ENCODE measurements at regions not wholly inside any gene's neighbourhood (a gene's known extent, or its start where the extent isn't known, plus 50 kb on each side); places are given as distances from the start of the nearest gene placed in this dataset.

DNA sequence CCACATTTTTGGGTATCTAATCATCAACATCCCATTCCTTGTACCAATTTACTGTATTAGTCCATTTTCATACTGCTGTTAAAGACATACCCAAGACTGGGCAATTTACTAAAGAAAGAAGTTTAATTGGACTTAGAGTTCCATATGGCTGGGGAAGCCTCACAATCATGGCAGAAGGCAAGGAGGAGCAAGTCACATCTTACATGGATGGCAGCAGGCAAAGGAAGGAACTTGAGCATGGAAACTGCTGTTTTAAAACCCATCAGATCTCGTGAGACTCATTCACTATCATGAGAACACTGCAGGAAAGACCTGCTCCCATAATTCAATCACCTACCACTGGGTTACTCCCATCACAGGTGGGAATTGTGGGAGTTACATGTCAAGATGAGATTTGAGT lies 95.4 kb upstream of the SLCO6A1 start:
- TF ChIP-seq EZH2 (IDR thresholded peaks at IDR 0.05; ENCODE audit: low read length) = no peak
- TF ChIP-seq, protein P1, sequence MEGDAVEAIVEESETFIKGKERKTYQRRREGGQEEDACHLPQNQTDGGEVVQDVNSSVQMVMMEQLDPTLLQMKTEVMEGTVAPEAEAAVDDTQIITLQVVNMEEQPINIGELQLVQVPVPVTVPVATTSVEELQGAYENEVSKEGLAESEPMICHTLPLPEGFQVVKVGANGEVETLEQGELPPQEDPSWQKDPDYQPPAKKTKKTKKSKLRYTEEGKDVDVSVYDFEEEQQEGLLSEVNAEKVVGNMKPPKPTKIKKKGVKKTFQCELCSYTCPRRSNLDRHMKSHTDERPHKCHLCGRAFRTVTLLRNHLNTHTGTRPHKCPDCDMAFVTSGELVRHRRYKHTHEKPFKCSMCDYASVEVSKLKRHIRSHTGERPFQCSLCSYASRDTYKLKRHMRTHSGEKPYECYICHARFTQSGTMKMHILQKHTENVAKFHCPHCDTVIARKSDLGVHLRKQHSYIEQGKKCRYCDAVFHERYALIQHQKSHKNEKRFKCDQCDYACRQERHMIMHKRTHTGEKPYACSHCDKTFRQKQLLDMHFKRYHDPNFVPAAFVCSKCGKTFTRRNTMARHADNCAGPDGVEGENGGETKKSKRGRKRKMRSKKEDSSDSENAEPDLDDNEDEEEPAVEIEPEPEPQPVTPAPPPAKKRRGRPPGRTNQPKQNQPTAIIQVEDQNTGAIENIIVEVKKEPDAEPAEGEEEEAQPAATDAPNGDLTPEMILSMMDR (optimal IDR thresholded peaks at IDR 0.05 in 1 of 3, IDR thresholded peaks at IDR 0.05 in 1 of 3, conservative IDR thresholded peaks at IDR 0.05 in 1 of 3; ENCODE audit: extremely low read depth in 1 of 3, insufficient read depth in 2 of 3, low read length in 3 of 3) = no peak
